ENCODE measurements at regions not wholly inside any gene's neighbourhood (a gene's known extent, or its start where the extent isn't known, plus 50 kb on each side); places are given as distances from the start of the nearest gene placed in this dataset.

GRCh38 chr2:151178207-151178606 lies 83.5 kb downstream of the RBM43 start:
- TF ChIP-seq EP300 (IDR thresholded peaks at IDR 0.05): no peak
- TF ChIP-seq CTCF (IDR thresholded peaks at IDR 0.05): no peak

Data from gastroesophageal sphincter (tissue), 3 donors.